Hematopoietic multipotent progenitor cell treated with erythropoietin and hydrocortisone succinate and interleukin-3 and kit ligand, for 17 days (in vitro differentiated cells): ENCODE measurements at regions not wholly inside any gene's neighbourhood (a gene's known extent, or its start where the extent isn't known, plus 50 kb on each side); places are given as distances from the start of the nearest gene placed in this dataset.

Experiments
- DNase-seq: peaks from one replicate; pipeline ENCODE4 v3.0.0-alpha.2; 2015; ENCODE audit warnings: low spot score

DNA sequence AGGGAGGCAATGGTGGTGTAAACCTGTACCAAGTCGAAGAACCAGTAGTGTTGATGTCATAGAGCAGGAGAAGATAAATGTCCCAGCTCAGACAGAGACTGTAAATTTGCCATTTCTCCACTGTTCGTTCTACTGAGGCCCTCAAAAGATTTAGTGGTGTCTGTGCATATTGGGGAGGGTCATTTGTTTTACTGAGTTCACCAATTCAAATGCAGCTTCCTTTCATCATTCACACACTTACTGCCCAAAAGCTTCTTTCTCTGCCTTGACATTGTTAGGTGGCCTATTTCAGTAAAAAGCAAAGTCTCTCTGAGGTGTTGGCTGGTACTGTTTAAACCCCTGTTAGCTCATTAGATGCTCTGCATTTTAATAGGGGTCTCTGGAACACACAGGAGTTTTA is 86.2 kb upstream of the EDNRB start:
- DNase-seq: no peak

GRCh38 chr13:77999746-78000145 is 81.1 kb upstream of the EDNRB start:
- DNase-seq: no peak

- DNase-seq: no peak
These were observed 75.5 kb upstream of the EDNRB start for GRCh38 chr13:77994166-77994565.

- no peak for DNase-seq
These were observed 72.4 kb upstream of the EDNRB start for GRCh38 chr13:77991003-77991402.

GRCh38 chr13:77989281-77989680 is 70.7 kb upstream of the EDNRB start:
- no peak for DNase-seq

GRCh38 chr13:77988355-77988754 is 69.7 kb upstream of the EDNRB start:
- no peak for DNase-seq

GRCh38 chr13:77986713-77987112 is 68.1 kb upstream of the EDNRB start:
- DNase-seq: no peak

GRCh38 chr13:77985866-77986636 is 67.4 kb upstream of the EDNRB start:
- no peak for DNase-seq

- no peak for DNase-seq
These were observed 62.8 kb upstream of the EDNRB start for GRCh38 chr13:77981281-77981881.

- DNase-seq: no peak
These were observed 62.0 kb upstream of the EDNRB start for GRCh38 chr13:77980592-77980991.

DNA sequence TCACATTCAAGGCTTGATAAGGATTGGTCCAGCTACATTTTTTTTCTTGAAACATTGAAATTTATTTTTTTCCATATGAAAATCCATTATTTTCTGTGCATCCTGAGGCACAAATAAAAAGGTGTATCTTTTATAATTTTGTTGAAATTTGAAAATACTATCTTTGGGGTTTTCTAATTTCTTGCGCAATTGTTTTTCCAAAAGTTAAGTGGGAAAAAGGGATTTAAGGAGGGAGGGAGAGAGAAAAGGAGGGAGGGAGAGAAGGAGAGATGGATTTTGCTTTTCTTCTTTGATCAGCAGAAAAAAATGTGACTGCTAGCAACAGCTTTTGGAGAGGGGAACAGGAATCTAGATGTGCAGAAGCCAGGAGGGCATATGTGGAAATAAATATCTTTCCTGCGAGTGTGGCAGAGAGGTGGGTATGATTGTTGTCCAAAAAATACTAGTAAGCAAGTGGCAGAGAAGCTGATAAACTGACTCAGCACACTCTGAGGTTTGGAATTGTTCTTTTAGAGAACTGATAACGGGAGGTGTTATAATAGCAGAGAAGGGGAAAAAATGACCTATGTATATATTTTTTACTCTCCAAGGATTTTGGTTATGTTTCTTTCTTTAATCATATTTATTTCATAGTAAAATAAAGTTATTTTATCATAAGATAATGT is 61.2 kb upstream of the EDNRB start:
- DNase-seq: no peak

GRCh38 chr13:77975358-77976042 is 56.9 kb upstream of the EDNRB start:
- DNase-seq: no peak

- DNase-seq: no peak
These were observed 50.7 kb upstream of the EDNRB start for GRCh38 chr13:77969299-77969698.
